Natural killer cell (primary cell): ENCODE measurements at regions not wholly inside any gene's neighbourhood (a gene's known extent, or its start where the extent isn't known, plus 50 kb on each side); places are given as distances from the start of the nearest gene placed in this dataset.

ENCODE experiments used
- ATAC-seq, 3 donors: fragments of 150-1000 bp in 2 of 3; fragments of 200-7000 bp in 1 of 3; cut with Tn5 transposase; 1 replicate in 1 of 3; 2 replicates in 2 of 3; pipeline ENCODE4 v1.10.0; 2021; ENCODE audit warnings: mild to moderate bottlenecking in 2 of 3, moderate library complexity in 2 of 3
- DNase-seq, 2 donors: peaks; one replicate each; pipeline versions ENCODE4 v3.0.0 to v3.0.0-alpha.2; 2013 to 2021; ENCODE audit warnings: mixed read lengths in 1 of 2
- H3K27ac ChIP-seq: one replicate; pipeline ENCODE4 v1.5.1; 2013; ENCODE audit warnings: mild to moderate bottlenecking, low read length
- H3K27me3 ChIP-seq: one replicate; pipeline ENCODE4 v1.6.1; 2013; ENCODE audit warnings: low read length; ENCODE audit not compliant: control insufficient read depth, insufficient read depth
- H3K36me3 ChIP-seq: one replicate; pipeline ENCODE4 v1.6.1; 2013; ENCODE audit warnings: low read length; ENCODE audit not compliant: control insufficient read depth, insufficient read depth
- H3K4me1 ChIP-seq: one replicate; pipeline ENCODE4 v1.6.1; 2013; ENCODE audit warnings: low read length; ENCODE audit not compliant: control insufficient read depth, insufficient read depth
- H3K4me3 ChIP-seq: one replicate; pipeline ENCODE4 v1.5.1; 2013; ENCODE audit warnings: low read length
- H3K9me3 ChIP-seq: one replicate; pipeline ENCODE4 v1.6.1; 2013; ENCODE audit warnings: low read length; ENCODE audit not compliant: control insufficient read depth, insufficient read depth
- H3K27ac Mint-ChIP-seq, 2 donors: one replicate each; pipeline ENCODE4 v1.8.0; 2022; ENCODE audit warnings: mild to moderate bottlenecking in 2 of 2, mixed read lengths in 2 of 2, moderate library complexity in 1 of 2
- H3K27me3 Mint-ChIP-seq, 2 donors: one replicate each; pipeline ENCODE4 v1.8.0; 2022; ENCODE audit warnings: low read depth in 2 of 2, mixed read lengths in 2 of 2
- H3K36me3 Mint-ChIP-seq: one replicate; pipeline ENCODE4 v1.8.0; 2022; ENCODE audit warnings: mixed read lengths
- H3K4me1 Mint-ChIP-seq, 2 donors: one replicate each; pipeline ENCODE4 v1.8.0; 2022; ENCODE audit warnings: mixed read lengths in 2 of 2
- H3K4me3 Mint-ChIP-seq: one replicate; pipeline ENCODE4 v1.8.0; 2022; ENCODE audit warnings: mild to moderate bottlenecking, moderate library complexity, mixed read lengths
- H3K9me3 Mint-ChIP-seq, 2 donors: one replicate each; pipeline ENCODE4 v1.8.0; 2022; ENCODE audit warnings: mixed read lengths in 2 of 2
- whole genome bisulfite sequencing: methylation state at CpG from one replicate; pipeline ENCODE4 v1.1.7; 2013; ENCODE audit warnings: missing lambda C conversion rate; ENCODE audit not compliant: insufficient coverage; 5-methylcytosine and 5-hydroxymethylcytosine counted together
- intact Hi-C: fragments of 100-400 bp; cut with micrococcal nuclease; formaldehyde crosslinking; loops from one replicate; pipeline ENCODE4 v1.14.2; 2022
- TF ChIP-seq, protein P1 (sequence below): fragments of 200-600 bp; IDR thresholded peaks from one replicate; pipeline ENCODE4 v1.8.0; 2022; ENCODE audit warnings: antibody characterized with exemption

GRCh38 chr5:74007193-74007592 is 381.2 kb downstream of the ARHGEF28 start:
- intact Hi-C loops: no loop called here
- Histone ChIP-seq H3K27me3 (no peaks in the 10 kb centered on the region), H3K27ac (no peak overlapping the region), H3K36me3 (no peaks in the 10 kb centered on the region), H3K4me1 (no peaks in the 10 kb centered on the region), H3K4me3 (no peak overlapping the region), H3K9me3 (no peaks in the 10 kb centered on the region)
- Mint-ChIP-seq H3K27ac (no peak overlapping the region), H3K36me3 (no peaks in the 10 kb centered on the region), H3K4me1 (no peaks in the 10 kb centered on the region), H3K4me3 (no peak overlapping the region), H3K9me3 (no peaks in the 10 kb centered on the region), H3K27me3 (peaks cover 21 to 56% of the 10 kb centered on the region in 2 donors)
- DNase-seq (no peak), ATAC-seq (no peak)
- no CpG with 5 or more reads among the region's 1 CpG for WGBS
- TF ChIP-seq, protein P1, sequence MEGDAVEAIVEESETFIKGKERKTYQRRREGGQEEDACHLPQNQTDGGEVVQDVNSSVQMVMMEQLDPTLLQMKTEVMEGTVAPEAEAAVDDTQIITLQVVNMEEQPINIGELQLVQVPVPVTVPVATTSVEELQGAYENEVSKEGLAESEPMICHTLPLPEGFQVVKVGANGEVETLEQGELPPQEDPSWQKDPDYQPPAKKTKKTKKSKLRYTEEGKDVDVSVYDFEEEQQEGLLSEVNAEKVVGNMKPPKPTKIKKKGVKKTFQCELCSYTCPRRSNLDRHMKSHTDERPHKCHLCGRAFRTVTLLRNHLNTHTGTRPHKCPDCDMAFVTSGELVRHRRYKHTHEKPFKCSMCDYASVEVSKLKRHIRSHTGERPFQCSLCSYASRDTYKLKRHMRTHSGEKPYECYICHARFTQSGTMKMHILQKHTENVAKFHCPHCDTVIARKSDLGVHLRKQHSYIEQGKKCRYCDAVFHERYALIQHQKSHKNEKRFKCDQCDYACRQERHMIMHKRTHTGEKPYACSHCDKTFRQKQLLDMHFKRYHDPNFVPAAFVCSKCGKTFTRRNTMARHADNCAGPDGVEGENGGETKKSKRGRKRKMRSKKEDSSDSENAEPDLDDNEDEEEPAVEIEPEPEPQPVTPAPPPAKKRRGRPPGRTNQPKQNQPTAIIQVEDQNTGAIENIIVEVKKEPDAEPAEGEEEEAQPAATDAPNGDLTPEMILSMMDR: no peak

DNA sequence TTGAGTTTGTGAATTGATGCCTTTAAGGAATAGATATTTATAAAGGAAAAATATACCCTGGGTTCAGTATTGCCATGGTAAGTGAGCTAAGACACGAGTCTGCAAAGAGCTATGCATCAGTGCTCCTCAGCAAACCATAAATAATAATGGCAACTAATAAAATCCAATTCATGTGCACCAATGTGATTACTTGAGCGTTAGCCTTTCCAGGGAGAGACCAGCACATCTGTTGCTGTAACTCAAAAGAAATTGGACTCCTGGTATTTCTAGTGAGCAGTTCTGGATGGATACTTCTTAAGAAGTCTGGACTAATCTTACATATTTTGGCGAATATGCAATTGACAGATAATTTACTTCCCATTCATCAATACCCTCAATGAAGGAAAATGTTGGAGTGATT is 373.3 kb downstream of the ARHGEF28 start:
- H3K27ac Mint-ChIP-seq: no peak overlapping the region
- Histone ChIP-seq H3K4me3 (no peak overlapping the region), H3K9me3 (no peaks in the 10 kb centered on the region), H3K27me3 (peaks cover 7% of the 10 kb centered on the region), H3K36me3 (no peaks in the 10 kb centered on the region), H3K4me1 (no peaks in the 10 kb centered on the region), H3K27ac (no peak overlapping the region)
- intact Hi-C loops: no loop called here
- no peaks in the 10 kb centered on the region for H3K9me3 Mint-ChIP-seq
- H3K36me3 Mint-ChIP-seq: no peaks in the 10 kb centered on the region
- DNase-seq (no peak), ATAC-seq (no peak)
- TF ChIP-seq, protein P1: no peak
- 87% methylated on average over 2 of the region's 3 CpGs for WGBS
- no peak overlapping the region for H3K4me3 Mint-ChIP-seq
- H3K4me1 Mint-ChIP-seq: no peaks in the 10 kb centered on the region
- H3K27me3 Mint-ChIP-seq: peaks cover 15 to 38% of the 10 kb centered on the region in 2 donors

GRCh38 chr5:73998489-73998888 is 372.5 kb downstream of the ARHGEF28 start:
- H3K27me3 ChIP-seq: peaks cover 7% of the 10 kb centered on the region
- TF ChIP-seq, protein P1: no peak
- DNase-seq (no peak), ATAC-seq (no peak)
- H3K4me3 ChIP-seq: no peak overlapping the region
- H3K36me3 ChIP-seq: no peaks in the 10 kb centered on the region
- Mint-ChIP-seq H3K36me3 (no peaks in the 10 kb centered on the region), H3K9me3 (no peaks in the 10 kb centered on the region), H3K27ac (no peak overlapping the region), H3K4me1 (no peaks in the 10 kb centered on the region), H3K4me3 (no peak overlapping the region), H3K27me3 (peaks cover 17 to 35% of the 10 kb centered on the region in 2 donors)
- H3K4me1 ChIP-seq: no peaks in the 10 kb centered on the region
- H3K9me3 ChIP-seq: no peaks in the 10 kb centered on the region
- intact Hi-C loops: no loop called here
- WGBS: 59% methylated on average over 3 of the region's 4 CpGs
- no peak overlapping the region for H3K27ac ChIP-seq

DNA sequence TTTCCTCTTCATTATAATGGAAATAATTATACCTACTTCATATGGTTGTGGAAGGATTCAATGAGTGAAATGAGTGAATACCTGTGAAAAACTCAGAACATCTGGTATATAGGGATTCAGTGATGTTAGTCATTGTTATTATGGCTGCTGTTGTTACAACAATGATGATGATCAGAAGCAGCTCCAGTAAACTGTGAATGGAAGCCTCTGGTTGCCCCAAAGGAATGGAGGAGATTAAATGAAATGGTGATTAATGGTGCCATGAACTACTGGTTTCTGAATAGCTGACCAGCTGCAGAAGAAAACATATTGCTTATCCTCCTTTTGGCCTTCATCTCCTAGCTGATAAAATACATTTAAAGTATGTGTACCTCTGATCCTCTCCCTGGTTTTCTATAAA is 372.0 kb downstream of the ARHGEF28 start:
- no peak for DNase-seq
- H3K27me3 ChIP-seq: peaks cover 7% of the 10 kb centered on the region
- no peak for ATAC-seq
- no peaks in the 10 kb centered on the region for H3K36me3 Mint-ChIP-seq
- no peaks in the 10 kb centered on the region for H3K4me1 Mint-ChIP-seq
- no peaks in the 10 kb centered on the region for H3K4me1 ChIP-seq
- peaks cover 20 to 30% of the 10 kb centered on the region in 2 donors for H3K27me3 Mint-ChIP-seq
- H3K36me3 ChIP-seq: no peaks in the 10 kb centered on the region
- H3K4me3 Mint-ChIP-seq: no peak overlapping the region
- no peak overlapping the region for H3K4me3 ChIP-seq
- intact Hi-C loops: no loop called here
- H3K9me3 ChIP-seq: no peaks in the 10 kb centered on the region
- no peaks in the 10 kb centered on the region for H3K9me3 Mint-ChIP-seq
- TF ChIP-seq, protein P1: no peak
- H3K27ac ChIP-seq: no peak overlapping the region
- H3K27ac Mint-ChIP-seq: no peak overlapping the region
